ENCODE measurements at regions not wholly inside any gene's neighbourhood (a gene's known extent, or its start where the extent isn't known, plus 50 kb on each side); places are given as distances from the start of the nearest gene placed in this dataset.

GRCh38 chr15:95604634-95605036 is 725.9 kb upstream of the NR2F2 start:
- Histone ChIP-seq H3K9me3 (ENCODE audit: control insufficient read depth, low read depth, low read length) (no peaks in the 10 kb centered on the region), H3K4me2 (ENCODE audit: control insufficient read depth, extremely low read depth, insufficient read depth, low read depth, low read length) (no peak overlapping the region), H3K9me1 (ENCODE audit: control insufficient read depth, extremely low read depth, insufficient read depth, low read length) (no peaks in the 10 kb centered on the region), H3K4me3 (ENCODE audit: control insufficient read depth in 2 of 3, extremely low read depth in 1 of 3, insufficient read depth in 2 of 3, low read depth in 1 of 3, low read length in 3 of 3) (no peak overlapping the region), H3K27me3 (ENCODE audit: control insufficient read depth, extremely low read depth, insufficient read depth, low read length) (no peaks in the 10 kb centered on the region), H2AFZ (ENCODE audit: control insufficient read depth, low read length) (no peak overlapping the region), H3K79me2 (ENCODE audit: control insufficient read depth, insufficient read depth, low read length) (no peaks in the 10 kb centered on the region), H3K9ac (ENCODE audit: control insufficient read depth, extremely low read depth, insufficient read depth, low read length) (no peak overlapping the region), H4K20me1 (ENCODE audit: control insufficient read depth, extremely low read depth, insufficient read depth, low read length) (no peaks in the 10 kb centered on the region), H3K27ac (ENCODE audit: control insufficient read depth, insufficient read depth, low read length) (no peak overlapping the region), H3K36me3 (ENCODE audit: control insufficient read depth in 2 of 2, extremely low read depth in 1 of 2, insufficient read depth in 2 of 2, low read length in 2 of 2) (no peaks in the 10 kb centered on the region), H3K4me1 (ENCODE audit: control insufficient read depth, extremely low read depth, insufficient read depth, low read length) (no peaks in the 10 kb centered on the region)
- no peak for DNase-seq (ENCODE audit: low read depth, low spot score)
- dilution Hi-C loops (cut with MboI; ENCODE audit: extremely low pct_ligation_motif_present, low sequenced_read_pairs) = no loop called here
- TF ChIP-seq EZH2 (IDR thresholded peaks at IDR 0.05; ENCODE audit: low read length) (no peak), CTCF (optimal IDR thresholded peaks at IDR 0.05 in 1 of 3, IDR thresholded peaks at IDR 0.05 in 1 of 3, conservative IDR thresholded peaks at IDR 0.05 in 1 of 3; ENCODE audit: extremely low read depth in 1 of 3, insufficient read depth in 2 of 3, low read length in 3 of 3) (no peak)
- no peak for FAIRE-seq

GRCh38 chr15:95605098-95605497 is 725.4 kb upstream of the NR2F2 start:
- no peak for FAIRE-seq
- Histone ChIP-seq H3K9me1 (ENCODE audit: control insufficient read depth, extremely low read depth, insufficient read depth, low read length) (no peaks in the 10 kb centered on the region), H3K4me3 (ENCODE audit: control insufficient read depth in 2 of 3, extremely low read depth in 1 of 3, insufficient read depth in 2 of 3, low read depth in 1 of 3, low read length in 3 of 3) (no peak overlapping the region), H4K20me1 (ENCODE audit: control insufficient read depth, extremely low read depth, insufficient read depth, low read length) (no peaks in the 10 kb centered on the region), H3K4me2 (ENCODE audit: control insufficient read depth, extremely low read depth, insufficient read depth, low read depth, low read length) (no peak overlapping the region), H3K36me3 (ENCODE audit: control insufficient read depth in 2 of 2, extremely low read depth in 1 of 2, insufficient read depth in 2 of 2, low read length in 2 of 2) (no peaks in the 10 kb centered on the region), H3K4me1 (ENCODE audit: control insufficient read depth, extremely low read depth, insufficient read depth, low read length) (no peaks in the 10 kb centered on the region), H3K9me3 (ENCODE audit: control insufficient read depth, low read depth, low read length) (no peaks in the 10 kb centered on the region), H3K9ac (ENCODE audit: control insufficient read depth, extremely low read depth, insufficient read depth, low read length) (no peak overlapping the region), H3K79me2 (ENCODE audit: control insufficient read depth, insufficient read depth, low read length) (no peaks in the 10 kb centered on the region), H2AFZ (ENCODE audit: control insufficient read depth, low read length) (no peak overlapping the region), H3K27ac (ENCODE audit: control insufficient read depth, insufficient read depth, low read length) (no peak overlapping the region), H3K27me3 (ENCODE audit: control insufficient read depth, extremely low read depth, insufficient read depth, low read length) (no peaks in the 10 kb centered on the region)
- dilution Hi-C loops (cut with MboI; ENCODE audit: extremely low pct_ligation_motif_present, low sequenced_read_pairs) = no loop called here
- TF ChIP-seq CTCF (optimal IDR thresholded peaks at IDR 0.05 in 1 of 3, IDR thresholded peaks at IDR 0.05 in 1 of 3, conservative IDR thresholded peaks at IDR 0.05 in 1 of 3; ENCODE audit: extremely low read depth in 1 of 3, insufficient read depth in 2 of 3, low read length in 3 of 3) (no peak), EZH2 (IDR thresholded peaks at IDR 0.05; ENCODE audit: low read length) (no peak)
- no peak for DNase-seq (ENCODE audit: low read depth, low spot score)

All from keratinocyte (primary cell).